ENCODE measurements at regions not wholly inside any gene's neighbourhood (a gene's known extent, or its start where the extent isn't known, plus 50 kb on each side); places are given as distances from the start of the nearest gene placed in this dataset.

GRCh38 chr2:204225671-204226073 lies 289.1 kb downstream of the ICOS start:
- no peak overlapping the region for H3K4me3 ChIP-seq (ENCODE audit: low read depth, low read length)
- no peaks in the 10 kb centered on the region for H3K9me3 ChIP-seq (ENCODE audit: control insufficient read depth, insufficient read depth, low read length)
- H3K36me3 ChIP-seq (ENCODE audit: control insufficient read depth, insufficient read depth, low read length): no peaks in the 10 kb centered on the region
- peaks cover 2% of the 10 kb centered on the region for H3K27me3 ChIP-seq (ENCODE audit: control insufficient read depth, insufficient read depth, low read length)
- H3K4me1 ChIP-seq (ENCODE audit: control insufficient read depth, insufficient read depth, low read length): no peaks in the 10 kb centered on the region
- peak in 1 of 6 donors; percentile 53 for DNase-seq (ENCODE audit: low read depth in 4 of 6, low spot score in 6 of 6)
- H3K27ac ChIP-seq (ENCODE audit: low read depth, low read length): no peak overlapping the region
- no CpG with 5 or more reads among the region's 2 CpGs for WGBS (ENCODE audit: insufficient coverage)

- H3K4me3 ChIP-seq (ENCODE audit: low read depth, low read length): no peak overlapping the region
- H3K36me3 ChIP-seq (ENCODE audit: control insufficient read depth, insufficient read depth, low read length): no peaks in the 10 kb centered on the region
- DNase-seq (ENCODE audit: low read depth in 4 of 6, low spot score in 6 of 6): peak in 1 of 6 donors; percentile 49
- no peaks in the 10 kb centered on the region for H3K4me1 ChIP-seq (ENCODE audit: control insufficient read depth, insufficient read depth, low read length)
- H3K27ac ChIP-seq (ENCODE audit: low read depth, low read length): no peak overlapping the region
- 57% methylated on average over 4 of the region's 9 CpGs for WGBS (ENCODE audit: insufficient coverage)
- H3K9me3 ChIP-seq (ENCODE audit: control insufficient read depth, insufficient read depth, low read length): no peaks in the 10 kb centered on the region
- peaks cover 2% of the 10 kb centered on the region for H3K27me3 ChIP-seq (ENCODE audit: control insufficient read depth, insufficient read depth, low read length)
Measured at GRCh38 chr2:204226305-204226880, 289.8 kb downstream of the ICOS start.

- Histone ChIP-seq H3K36me3 (ENCODE audit: control insufficient read depth, insufficient read depth, low read length) (no peaks in the 10 kb centered on the region), H3K27me3 (ENCODE audit: control insufficient read depth, insufficient read depth, low read length) (peaks cover 2% of the 10 kb centered on the region), H3K27ac (ENCODE audit: low read depth, low read length) (no peak overlapping the region), H3K4me1 (ENCODE audit: control insufficient read depth, insufficient read depth, low read length) (no peaks in the 10 kb centered on the region), H3K4me3 (ENCODE audit: low read depth, low read length) (no peak overlapping the region), H3K9me3 (ENCODE audit: control insufficient read depth, insufficient read depth, low read length) (no peaks in the 10 kb centered on the region)
- 22% methylated on average over 2 of the region's 8 CpGs for WGBS (ENCODE audit: insufficient coverage)
- peak in 2 of 6 donors; percentile 62 to 77 for DNase-seq (ENCODE audit: low read depth in 4 of 6, low spot score in 6 of 6)
Measured at GRCh38 chr2:204228169-204228886, 291.8 kb downstream of the ICOS start.

- no peaks in the 10 kb centered on the region for H3K27me3 ChIP-seq (ENCODE audit: control insufficient read depth, insufficient read depth, low read length)
- 64% methylated on average over 2 of the region's 3 CpGs for WGBS (ENCODE audit: insufficient coverage)
- H3K4me3 ChIP-seq (ENCODE audit: low read depth, low read length): no peak overlapping the region
- no peaks in the 10 kb centered on the region for H3K4me1 ChIP-seq (ENCODE audit: control insufficient read depth, insufficient read depth, low read length)
- no peak for DNase-seq (ENCODE audit: low read depth in 4 of 6, low spot score in 6 of 6)
- no peaks in the 10 kb centered on the region for H3K9me3 ChIP-seq (ENCODE audit: control insufficient read depth, insufficient read depth, low read length)
- H3K27ac ChIP-seq (ENCODE audit: low read depth, low read length): no peak overlapping the region
- H3K36me3 ChIP-seq (ENCODE audit: control insufficient read depth, insufficient read depth, low read length): no peaks in the 10 kb centered on the region
Measured at GRCh38 chr2:204234248-204234647, 297.7 kb downstream of the ICOS start.

- no peak for DNase-seq (ENCODE audit: low read depth in 4 of 6, low spot score in 6 of 6)
- Histone ChIP-seq H3K27ac (ENCODE audit: low read depth, low read length) (no peak overlapping the region), H3K4me3 (ENCODE audit: low read depth, low read length) (no peak overlapping the region), H3K4me1 (ENCODE audit: control insufficient read depth, insufficient read depth, low read length) (no peaks in the 10 kb centered on the region), H3K27me3 (ENCODE audit: control insufficient read depth, insufficient read depth, low read length) (no peaks in the 10 kb centered on the region), H3K36me3 (ENCODE audit: control insufficient read depth, insufficient read depth, low read length) (no peaks in the 10 kb centered on the region), H3K9me3 (ENCODE audit: control insufficient read depth, insufficient read depth, low read length) (no peaks in the 10 kb centered on the region)
- 60% methylated on average over 1 of the region's 4 CpGs for WGBS (ENCODE audit: insufficient coverage)
Measured at GRCh38 chr2:204234879-204235278, 298.3 kb downstream of the ICOS start.

GRCh38 chr2:204237416-204237815 lies 300.9 kb downstream of the ICOS start:
- no peak for DNase-seq (ENCODE audit: low read depth in 4 of 6, low spot score in 6 of 6)
- Histone ChIP-seq H3K36me3 (ENCODE audit: control insufficient read depth, insufficient read depth, low read length) (no peaks in the 10 kb centered on the region), H3K4me3 (ENCODE audit: low read depth, low read length) (no peak overlapping the region), H3K27ac (ENCODE audit: low read depth, low read length) (no peak overlapping the region), H3K4me1 (ENCODE audit: control insufficient read depth, insufficient read depth, low read length) (no peaks in the 10 kb centered on the region), H3K9me3 (ENCODE audit: control insufficient read depth, insufficient read depth, low read length) (no peaks in the 10 kb centered on the region), H3K27me3 (ENCODE audit: control insufficient read depth, insufficient read depth, low read length) (no peaks in the 10 kb centered on the region)
- 100% methylated on average over 1 of the region's 4 CpGs for WGBS (ENCODE audit: insufficient coverage)

GRCh38 chr2:204239411-204240165 lies 303.0 kb downstream of the ICOS start:
- Histone ChIP-seq H3K27ac (ENCODE audit: low read depth, low read length) (no peak overlapping the region), H3K4me3 (ENCODE audit: low read depth, low read length) (no peak overlapping the region), H3K27me3 (ENCODE audit: control insufficient read depth, insufficient read depth, low read length) (no peaks in the 10 kb centered on the region), H3K9me3 (ENCODE audit: control insufficient read depth, insufficient read depth, low read length) (no peaks in the 10 kb centered on the region), H3K4me1 (ENCODE audit: control insufficient read depth, insufficient read depth, low read length) (no peaks in the 10 kb centered on the region), H3K36me3 (ENCODE audit: control insufficient read depth, insufficient read depth, low read length) (no peaks in the 10 kb centered on the region)
- WGBS (ENCODE audit: insufficient coverage): 39% methylated on average over 3 of the region's 7 CpGs
- DNase-seq (ENCODE audit: low read depth in 4 of 6, low spot score in 6 of 6): peak in 1 of 6 donors; percentile 76

GRCh38 chr2:204240961-204241360 lies 304.3 kb upstream of the PARD3B start:
- Histone ChIP-seq H3K36me3 (ENCODE audit: control insufficient read depth, insufficient read depth, low read length) (no peaks in the 10 kb centered on the region), H3K27ac (ENCODE audit: low read depth, low read length) (no peak overlapping the region), H3K4me1 (ENCODE audit: control insufficient read depth, insufficient read depth, low read length) (no peaks in the 10 kb centered on the region), H3K4me3 (ENCODE audit: low read depth, low read length) (no peak overlapping the region), H3K9me3 (ENCODE audit: control insufficient read depth, insufficient read depth, low read length) (no peaks in the 10 kb centered on the region), H3K27me3 (ENCODE audit: control insufficient read depth, insufficient read depth, low read length) (no peaks in the 10 kb centered on the region)
- DNase-seq (ENCODE audit: low read depth in 4 of 6, low spot score in 6 of 6): no peak
- no CpG with 5 or more reads among the region's 2 CpGs for WGBS (ENCODE audit: insufficient coverage)

GRCh38 chr2:204249437-204249836 lies 295.8 kb upstream of the PARD3B start:
- H3K4me1 ChIP-seq (ENCODE audit: control insufficient read depth, insufficient read depth, low read length): peaks cover 11% of the 10 kb centered on the region
- H3K36me3 ChIP-seq (ENCODE audit: control insufficient read depth, insufficient read depth, low read length): no peaks in the 10 kb centered on the region
- no peak for DNase-seq (ENCODE audit: low read depth in 4 of 6, low spot score in 6 of 6)
- no peak overlapping the region for H3K27ac ChIP-seq (ENCODE audit: low read depth, low read length)
- WGBS (ENCODE audit: insufficient coverage): 98% methylated on average over 3 of the region's 3 CpGs
- H3K27me3 ChIP-seq (ENCODE audit: control insufficient read depth, insufficient read depth, low read length): peaks cover 2% of the 10 kb centered on the region
- no peaks in the 10 kb centered on the region for H3K9me3 ChIP-seq (ENCODE audit: control insufficient read depth, insufficient read depth, low read length)
- H3K4me3 ChIP-seq (ENCODE audit: low read depth, low read length): no peak overlapping the region

All from spinal cord (tissue), 9 donors.